GM04504 (cell line): ENCODE measurements at regions not wholly inside any gene's neighbourhood (a gene's known extent, or its start where the extent isn't known, plus 50 kb on each side); places are given as distances from the start of the nearest gene placed in this dataset.
A peak's percentile ranks its signal among the peaks of the same experiment; 100 is the strongest.
"Not testable (repeated sequence)": the region's sequence is repeated elsewhere in the genome, so short reads cannot be mapped to it uniquely, and the experiment has no call there.

ENCODE experiments used
- DNase-seq: peaks from one replicate; pipeline ENCODE4 v3.0.0-alpha.2; 2012; ENCODE audit warnings: low read depth

DNA sequence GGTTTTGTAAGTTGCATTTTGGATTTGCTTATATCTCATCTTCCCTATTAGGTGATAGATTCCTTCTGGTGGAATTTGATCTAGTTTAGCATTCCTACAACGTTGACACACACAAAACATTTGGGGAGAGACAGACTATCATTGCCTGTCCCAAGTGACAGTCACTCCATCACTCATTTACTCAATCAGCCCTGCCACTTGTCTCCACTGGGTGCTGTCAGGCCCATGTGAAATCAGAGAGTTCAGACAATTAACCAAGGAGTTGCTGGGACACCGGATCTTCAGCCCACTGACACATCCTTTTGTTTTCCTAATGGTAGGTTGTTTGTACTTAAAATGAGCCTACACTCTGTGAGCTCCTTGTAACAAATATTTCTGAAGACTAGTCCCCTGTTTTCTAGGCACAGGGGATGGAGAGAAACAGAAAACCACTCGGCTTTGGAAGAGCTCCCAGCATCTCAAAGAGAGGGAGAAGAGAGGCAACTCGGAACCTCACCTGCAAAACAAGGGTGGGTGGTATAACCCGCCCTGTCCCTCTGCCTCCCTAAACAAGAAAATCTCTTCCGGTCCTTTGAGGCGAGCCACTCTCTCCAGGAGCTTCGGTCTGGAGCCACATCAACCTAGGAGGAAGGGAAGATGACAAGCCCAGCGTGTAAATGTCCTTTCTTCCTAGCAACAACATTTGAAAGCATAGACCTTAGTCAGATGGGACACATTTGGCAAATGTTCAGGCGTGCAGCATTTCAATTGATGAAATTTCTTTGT lies 440.9 kb upstream of the KLF12 start:
- DNase-seq = no peak

DNA sequence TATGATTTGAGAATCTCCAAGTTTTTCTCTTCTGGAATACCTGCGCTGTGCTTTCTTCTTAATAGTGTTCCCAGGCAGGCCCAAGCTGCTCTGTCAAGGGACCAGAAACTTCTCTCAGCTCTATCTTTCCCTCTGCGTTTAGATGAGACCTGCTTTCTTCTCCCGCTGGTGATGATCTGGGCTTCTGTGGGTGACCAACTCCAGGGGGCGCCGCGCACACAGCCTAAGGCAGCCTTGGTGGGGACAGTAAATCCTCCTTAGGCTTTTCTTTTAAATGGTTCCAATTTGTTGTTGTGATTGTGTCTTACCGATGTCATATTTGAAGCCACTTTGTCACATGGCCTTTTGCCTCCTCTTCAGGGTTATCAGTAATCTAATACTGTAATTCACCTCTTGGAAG lies 439.4 kb upstream of the KLF12 start:
- no peak for DNase-seq

DNA sequence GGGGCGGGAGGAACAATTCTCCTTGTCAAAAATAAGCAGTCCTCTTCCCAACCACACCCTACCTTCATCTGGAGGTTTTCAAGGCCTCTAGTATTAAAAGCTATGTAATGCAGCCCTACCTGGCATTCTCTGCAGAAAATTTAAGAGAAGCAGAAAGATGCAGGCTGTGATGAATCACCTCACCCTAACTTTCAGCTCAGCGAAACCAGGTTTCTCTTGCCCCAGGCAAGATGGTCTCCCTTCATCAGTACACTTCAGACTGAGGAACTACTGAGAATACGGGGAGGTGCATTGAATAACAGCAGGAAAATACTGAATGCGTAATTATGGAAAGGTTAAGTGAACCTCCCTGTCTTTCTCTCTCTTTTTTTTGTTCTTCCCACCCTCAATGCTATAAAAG lies 437.6 kb upstream of the KLF12 start:
- DNase-seq = no peak

DNA sequence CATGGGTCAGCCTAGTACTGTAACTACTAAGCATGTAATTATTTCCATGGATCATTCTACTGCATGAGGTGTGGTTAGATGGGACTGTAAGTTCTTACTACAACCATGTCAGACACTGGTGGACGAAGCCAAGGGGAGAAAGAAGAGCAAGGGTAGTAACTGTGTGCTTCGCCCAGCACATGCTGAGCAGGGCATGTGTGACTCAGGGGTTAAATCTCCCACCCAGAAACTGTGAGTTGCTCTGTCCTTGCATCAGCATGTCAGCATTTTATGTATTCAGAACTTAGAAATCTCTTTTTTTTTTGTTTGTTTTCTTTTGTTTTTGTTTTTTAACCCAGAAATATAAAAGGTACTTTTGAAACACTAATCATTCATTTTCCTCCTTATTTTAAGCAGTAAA lies 436.6 kb upstream of the KLF12 start:
- no peak for DNase-seq

DNA sequence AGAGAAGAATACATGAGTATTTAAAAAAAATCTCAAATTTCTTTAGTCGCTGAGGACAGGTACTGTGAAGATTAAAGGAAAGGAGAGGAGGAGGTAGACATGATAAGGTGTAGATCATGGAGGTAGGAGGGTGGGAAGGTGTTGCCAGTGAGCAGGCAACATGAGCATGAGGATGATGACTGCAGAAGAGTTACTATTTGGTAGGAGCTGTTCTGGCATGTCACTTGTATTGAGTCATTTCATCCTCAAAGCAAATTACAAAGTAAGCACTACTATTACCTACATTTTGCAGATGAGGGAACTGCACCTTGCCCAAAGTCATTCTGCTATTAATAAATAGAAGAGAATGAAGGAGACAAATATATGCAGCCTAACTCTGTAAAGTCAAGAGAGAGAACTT lies 435.8 kb upstream of the KLF12 start:
- DNase-seq = no peak

DNA sequence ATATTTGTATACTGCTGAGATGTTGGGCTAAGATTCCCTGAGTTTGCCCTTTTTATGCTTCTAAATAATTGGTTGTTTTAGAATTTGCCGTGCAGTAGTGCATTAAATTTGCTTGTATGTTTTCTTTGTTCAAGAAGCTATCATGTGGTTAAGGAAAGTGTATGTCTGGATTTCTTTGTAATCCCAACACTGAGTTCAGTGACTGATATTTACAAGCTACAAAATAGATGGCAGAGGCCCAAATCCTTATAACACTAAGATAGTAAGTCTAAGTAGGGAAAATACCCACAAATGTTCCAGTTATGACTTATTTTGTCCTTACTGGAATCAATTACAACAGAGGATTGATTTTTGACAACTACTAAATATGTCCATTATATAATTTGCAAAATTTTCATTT lies 435.0 kb upstream of the KLF12 start:
- DNase-seq = no peak

DNA sequence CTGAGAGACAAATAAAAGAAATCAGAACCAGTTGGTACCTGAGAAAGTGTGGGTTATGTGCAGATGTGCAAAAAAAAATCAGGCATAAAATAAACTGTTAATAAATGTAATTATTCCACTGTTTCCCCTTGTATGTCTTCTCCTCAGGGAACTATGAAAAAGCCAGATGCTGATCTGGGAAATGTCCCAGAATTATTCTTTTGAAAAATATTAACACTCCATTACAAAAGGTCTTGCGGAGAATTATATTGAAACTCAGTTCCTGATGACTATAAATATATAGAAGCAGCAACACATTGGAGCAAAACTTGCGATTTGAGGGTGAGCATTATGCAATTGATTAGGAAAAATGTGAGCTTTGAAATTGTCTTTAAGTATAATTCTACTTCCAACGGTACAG lies 433.3 kb upstream of the KLF12 start:
- no peak for DNase-seq

DNA sequence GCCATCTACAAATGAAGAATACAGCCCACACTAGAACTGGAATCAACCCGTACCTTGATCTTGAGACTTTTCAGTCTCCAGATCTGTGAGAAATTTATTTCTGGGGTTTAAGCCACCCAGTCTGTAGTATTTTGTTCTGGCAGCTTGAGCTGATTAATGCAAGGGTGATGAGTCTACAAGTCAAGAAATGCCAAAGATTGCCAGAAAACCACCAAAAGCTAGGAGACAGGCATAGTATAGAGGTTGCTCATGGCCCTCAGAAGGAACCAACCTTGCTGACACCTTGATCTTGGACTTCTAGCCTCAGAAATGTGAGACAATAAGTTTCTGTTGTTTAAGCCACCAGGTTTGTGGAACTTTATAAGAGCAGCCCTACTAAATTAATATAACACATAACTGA lies 428.2 kb upstream of the KLF12 start:
- no peak for DNase-seq

DNA sequence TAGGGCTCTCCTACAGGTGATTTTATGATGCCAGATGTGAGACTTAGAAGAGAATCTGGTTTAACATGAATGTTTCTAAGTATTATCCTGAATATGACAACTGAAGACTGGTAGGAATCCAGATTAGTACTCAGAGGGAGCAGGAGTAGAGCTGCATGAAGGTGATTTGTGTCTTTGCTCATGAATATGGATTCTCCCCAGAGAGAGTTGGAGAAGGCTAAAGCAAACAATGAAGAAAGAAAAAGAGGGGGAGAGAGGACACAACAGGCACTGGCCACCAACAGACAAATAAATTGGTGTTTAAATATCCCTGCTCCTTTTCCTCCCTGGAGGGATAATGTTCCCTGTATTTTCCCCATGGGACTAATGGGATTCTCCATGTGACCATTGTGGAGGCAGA lies 427.0 kb upstream of the KLF12 start:
- DNase-seq = no peak

DNA sequence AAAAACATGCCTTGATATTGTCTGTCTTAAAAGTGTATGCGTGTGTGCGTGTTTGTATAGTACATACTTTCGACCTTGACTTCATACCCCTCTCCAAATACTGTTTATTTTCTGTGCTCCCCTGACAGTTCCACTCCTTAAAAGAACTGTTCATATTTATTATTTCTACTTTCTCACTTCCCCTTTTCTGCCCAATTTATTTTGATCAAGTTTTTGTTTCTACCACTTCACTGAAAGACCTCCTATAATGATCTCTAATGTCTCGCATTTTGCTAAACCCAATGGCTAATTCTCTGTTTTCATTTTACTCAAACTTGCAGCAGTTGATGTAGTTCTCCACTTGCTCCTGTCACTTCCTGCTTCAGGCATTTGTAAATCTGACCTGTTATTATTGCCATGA lies 426.1 kb upstream of the KLF12 start:
- DNase-seq = no peak

DNA sequence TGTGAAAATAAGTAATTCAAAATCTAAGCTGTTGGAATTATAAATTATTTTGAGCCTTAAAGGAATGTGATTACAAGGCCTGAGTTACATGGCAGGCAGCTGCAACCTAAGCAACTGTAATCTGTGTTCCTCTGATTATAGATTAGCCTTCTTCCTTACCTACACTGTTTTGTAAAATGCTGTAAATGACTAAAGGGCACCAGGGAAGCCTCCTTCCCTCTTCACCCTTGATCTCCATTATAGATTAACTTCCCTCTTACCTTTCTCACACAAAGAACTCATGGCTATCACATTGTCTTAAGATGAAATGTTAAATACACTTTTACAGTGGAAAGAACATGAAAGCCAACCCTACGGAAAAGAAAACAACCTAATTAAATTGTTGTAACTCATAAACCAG lies 423.7 kb upstream of the KLF12 start:
- no peak for DNase-seq

DNA sequence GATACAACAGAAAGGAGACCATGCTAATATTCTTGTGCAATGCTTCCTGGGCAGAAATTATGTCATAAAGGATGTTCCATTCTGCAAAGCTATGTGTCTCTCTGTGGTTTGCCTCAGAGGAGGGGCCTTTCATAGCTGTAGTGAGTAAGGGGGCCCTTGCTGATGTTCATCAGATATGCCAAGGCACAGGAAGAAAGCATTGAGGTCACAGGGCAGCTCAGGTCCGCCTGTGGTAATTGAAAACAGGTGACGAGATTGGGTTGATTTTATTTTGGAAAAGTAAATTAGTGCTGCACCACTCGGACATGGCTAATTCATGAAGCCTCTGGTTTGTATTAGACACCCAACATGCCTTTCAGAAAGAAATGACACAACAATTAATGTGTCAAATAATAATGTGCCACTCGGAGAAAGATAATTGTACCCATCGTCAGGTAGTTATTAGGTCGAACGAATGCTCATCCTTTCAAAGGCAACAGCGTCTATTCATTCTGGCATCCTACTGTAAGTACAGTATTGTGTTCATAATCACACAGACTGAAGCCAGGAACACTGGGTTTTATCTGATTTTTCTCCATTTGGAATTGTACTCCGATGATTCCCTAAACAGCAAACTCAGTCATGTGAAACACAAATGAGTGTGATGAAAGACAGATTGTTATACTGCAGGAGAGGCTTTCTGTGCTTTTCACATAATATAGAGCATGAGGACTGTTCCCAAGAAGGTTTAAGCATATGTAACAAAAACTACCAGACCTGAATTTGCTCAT lies 421.6 kb upstream of the KLF12 start:
- no peak for DNase-seq

DNA sequence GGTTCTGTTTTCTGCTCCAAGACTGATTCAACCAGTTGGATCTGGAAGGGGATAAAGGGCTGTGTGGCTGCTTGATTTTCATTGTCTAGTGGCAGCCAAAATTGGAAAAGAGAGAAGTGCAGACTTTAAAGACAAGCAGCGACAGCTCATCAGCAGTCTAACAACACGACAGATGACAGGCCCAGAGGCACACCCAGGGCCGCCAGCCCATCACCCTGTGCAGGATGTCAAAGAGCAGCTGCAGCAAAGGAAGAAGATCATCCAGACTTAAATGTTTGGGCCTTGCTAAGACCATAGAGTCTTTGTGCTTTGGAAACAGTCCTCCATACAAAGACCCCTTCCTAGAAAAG lies 421.0 kb upstream of the KLF12 start:
- DNase-seq = no peak

DNA sequence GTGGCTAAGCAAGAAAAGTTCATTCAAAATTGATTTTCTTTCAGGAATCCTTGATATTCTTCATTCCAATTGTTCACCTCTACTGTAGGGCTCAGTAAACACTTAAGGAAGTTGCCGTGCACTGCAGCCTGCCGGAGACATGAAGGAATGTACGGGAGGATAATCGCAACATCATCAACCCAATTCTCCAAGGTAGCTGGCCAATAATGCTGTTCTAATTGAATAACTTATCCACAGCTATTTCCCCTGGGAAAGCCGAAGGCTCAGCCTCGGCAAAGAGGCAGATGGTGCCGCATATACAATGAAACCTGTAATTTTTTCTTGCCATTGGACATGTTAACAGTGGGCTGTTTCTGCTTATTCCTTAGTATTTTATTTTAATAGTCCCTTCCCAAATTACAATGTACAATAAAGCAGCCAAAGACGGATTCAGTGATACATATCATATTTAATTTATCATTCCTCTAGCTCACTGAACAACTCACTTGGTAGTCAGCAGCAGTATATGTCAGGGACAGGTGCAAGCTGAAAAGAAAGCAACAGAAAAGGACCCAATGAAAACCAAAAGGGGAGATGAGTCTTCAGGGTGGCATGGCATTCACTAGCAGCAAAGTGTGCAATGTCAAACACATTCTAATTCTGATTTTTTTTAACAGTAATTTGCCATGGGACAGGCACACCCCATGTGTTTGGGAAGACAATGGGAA lies 420.5 kb upstream of the KLF12 start:
- DNase-seq = no peak

DNA sequence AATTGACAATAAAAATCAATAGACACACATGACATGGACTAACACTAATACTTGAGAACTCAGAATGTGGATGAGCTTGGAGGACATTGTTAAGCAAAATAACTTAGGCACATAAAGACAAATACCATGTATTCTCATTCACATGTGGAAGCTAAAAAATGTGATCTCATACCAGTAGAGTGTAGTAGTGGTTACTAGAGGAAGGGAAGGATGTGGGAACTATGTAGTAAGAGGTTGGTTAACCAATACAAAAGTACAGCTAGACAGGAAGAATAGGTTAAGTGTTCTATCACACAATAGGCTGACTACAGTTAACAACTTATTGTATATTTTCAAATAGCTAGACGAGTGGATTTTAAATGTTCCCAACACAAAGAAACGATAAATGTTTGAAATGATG lies 415.8 kb upstream of the KLF12 start:
- no peak for DNase-seq

DNA sequence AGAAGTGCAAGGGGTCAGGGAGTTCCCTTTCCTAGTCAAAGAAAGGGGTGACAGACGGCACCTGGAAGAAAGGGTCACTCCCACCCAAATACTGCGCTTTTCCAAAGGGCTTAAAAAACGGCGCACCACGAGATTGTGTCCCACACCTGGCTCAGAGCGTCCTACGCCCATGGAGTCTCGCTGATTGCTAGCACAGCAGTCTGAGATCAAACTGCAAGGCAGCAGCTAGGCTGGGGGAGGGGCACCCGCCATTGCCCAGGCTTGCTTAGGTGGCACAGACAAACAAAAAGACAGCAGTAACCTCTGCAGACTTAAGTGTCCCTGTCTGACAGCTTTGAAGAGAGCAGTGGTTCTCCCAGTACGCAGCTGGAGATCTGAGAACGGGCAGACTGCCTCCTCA lies 402.4 kb upstream of the KLF12 start:
- not testable (repeated sequence) for DNase-seq

DNA sequence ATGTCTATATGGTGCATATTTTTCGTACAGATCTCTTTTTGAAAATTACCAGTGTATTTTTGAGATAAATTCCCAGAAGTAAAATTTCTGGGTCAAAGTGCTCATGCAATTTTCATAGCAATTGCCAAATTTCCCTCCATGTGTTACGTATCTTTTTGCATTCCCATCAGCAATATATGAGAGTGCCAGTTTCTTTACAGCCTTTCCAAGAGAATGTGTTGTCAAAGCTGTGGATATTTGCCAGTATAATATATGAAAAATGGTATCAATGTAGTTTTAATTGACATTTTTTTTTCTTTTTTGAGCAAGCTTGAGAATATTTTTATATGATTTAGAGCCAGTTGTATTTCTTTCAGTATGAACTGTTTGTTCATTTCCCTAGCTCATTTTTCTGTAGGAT lies 399.0 kb upstream of the KLF12 start:
- no peak for DNase-seq

DNA sequence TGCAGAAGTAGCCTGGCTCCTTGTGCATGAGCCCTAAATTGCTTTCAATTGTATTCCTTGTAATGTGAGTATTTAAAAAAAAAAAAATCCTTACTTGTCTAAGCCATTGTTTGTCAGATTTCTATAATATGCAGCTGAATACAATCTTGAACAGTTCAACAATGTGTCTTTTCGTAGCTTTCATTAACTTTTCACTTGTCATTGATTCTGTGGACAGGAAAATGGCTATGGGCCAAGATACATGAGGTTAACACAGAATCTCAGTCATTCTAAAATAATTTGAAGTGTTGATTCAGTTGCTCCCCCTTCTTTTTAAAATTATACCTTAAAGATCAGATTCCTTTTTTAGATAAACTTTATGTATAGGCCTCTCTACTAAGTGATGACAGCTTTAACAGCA lies 395.8 kb upstream of the KLF12 start:
- DNase-seq = no peak

DNA sequence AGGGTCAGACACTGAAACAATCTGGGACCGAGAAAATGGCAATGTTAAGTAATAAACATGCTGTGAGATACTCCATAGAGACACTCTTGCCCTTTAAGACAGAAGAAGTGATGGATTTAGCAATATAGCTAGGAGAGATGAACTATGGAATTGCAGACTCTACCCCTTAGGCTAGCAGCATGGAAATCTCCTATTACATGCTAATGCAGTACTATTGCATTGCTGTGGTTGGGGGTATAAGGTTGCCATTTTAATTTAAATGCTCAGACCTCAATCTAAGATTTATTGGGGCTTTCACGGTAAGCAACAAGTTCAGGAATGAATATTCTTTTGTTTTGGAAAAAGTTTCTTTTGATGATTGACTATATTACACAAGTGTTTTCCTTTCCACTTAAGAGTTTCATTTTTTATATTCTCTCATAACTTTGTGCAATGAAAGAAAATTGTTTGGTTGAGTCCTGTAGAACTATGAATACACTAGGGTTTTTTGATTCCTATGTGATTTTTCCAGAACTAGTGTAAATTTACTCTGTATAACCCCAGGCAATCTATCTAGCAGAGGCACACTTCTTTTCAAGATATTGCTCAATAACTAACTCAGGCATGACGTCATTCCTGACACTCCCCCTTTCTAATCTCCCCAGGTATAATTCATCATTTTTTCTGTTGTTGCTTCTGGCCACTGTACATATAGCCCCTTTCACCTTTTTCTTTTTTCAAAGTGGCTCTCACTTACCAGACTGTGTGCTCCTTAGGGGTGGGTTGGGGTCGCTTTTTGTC lies 394.7 kb upstream of the KLF12 start:
- no peak for DNase-seq

DNA sequence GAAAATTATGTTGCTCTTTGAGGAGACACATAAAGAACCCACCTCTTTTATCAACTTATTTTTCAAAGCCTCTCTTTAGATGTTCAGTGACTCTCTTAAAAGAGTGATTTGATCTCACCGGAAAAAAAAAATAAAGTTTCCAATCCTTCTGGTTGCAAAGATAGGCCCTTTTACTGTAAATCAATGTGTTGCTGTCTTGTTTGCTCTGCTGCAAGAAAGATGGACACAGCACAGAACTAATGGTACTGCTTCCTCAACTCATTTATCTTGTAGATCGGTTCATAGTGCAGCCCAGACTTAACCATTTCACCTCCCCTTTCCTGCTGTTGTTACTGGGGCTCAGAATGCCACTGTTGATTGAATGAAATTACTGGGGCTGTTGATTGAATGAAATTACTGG lies 388.9 kb upstream of the KLF12 start:
- no peak for DNase-seq

DNA sequence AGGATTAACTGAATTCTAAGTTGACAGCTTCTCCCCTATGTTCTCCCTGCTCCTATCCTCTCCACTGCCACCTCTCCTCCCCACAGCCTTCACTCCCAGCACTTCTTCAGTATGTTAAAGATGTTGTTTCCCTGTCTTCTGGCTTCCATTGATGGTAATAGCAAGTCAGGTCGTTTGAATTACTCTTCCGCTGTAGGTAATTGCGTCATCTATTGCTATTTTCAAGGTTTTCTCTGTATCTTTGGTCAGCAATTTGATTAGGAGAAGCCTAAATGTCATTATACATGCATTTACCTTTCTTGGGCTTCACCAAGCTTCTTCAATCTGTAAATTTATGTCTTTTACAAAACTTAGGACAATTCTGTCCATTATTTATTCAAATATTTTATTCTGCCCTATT lies 377.3 kb upstream of the KLF12 start:
- no peak for DNase-seq

DNA sequence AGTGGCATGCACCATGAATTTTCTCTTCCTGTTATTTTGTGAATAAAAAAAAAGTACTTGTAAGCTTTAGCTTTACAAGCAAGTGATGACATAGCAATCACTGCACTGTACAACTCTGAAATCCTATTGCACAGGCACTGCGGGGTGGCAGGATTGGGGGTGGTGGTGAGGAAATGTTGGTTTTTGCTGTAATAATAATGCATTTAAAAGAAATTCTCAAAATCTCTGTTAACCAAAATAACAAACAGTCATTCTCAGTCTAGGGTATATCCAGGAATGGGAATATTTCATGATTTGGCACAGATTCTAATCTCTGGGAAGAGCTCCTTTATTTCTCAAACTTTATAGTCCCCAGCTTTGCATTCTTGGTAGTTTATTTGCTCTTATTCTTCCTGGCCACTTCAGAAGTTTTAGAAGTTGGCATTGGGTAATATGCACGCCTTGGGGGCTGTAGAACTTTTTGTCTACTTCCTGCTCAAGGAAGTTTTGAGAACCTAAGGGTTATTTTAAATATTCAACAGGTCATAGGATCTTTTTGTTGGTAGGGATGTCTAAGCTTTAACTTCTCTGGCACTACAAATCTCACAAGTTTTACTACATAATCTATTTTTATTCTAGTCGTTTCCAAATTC lies 353.0 kb upstream of the KLF12 start:
- DNase-seq = peak; percentile 1
